ENCODE measurements at regions not wholly inside any gene's neighbourhood (a gene's known extent, or its start where the extent isn't known, plus 50 kb on each side); places are given as distances from the start of the nearest gene placed in this dataset.

DNA sequence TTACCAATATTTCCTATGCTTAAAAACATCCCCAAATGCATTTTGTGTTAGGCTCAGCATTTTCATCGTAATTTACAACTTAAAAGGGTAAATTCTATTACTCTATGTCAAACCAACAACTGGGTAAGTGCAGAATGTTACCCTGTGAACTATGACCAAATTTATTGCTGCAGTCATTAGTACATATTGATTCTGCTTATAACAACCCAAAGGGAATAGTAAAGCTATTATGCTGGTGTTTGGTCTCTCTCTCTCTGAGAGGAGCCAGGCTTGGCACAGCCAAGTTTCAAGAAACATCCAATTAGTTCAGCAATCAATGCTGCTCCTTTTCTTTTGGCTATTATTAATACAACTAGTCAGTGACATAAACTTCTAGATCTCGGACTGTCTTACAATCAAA, 747.7 kb downstream of the CENPC start:
- no peak overlapping the region for H3K4me3 ChIP-seq
- ATAC-seq = no peak
- TF ChIP-seq, protein P1, sequence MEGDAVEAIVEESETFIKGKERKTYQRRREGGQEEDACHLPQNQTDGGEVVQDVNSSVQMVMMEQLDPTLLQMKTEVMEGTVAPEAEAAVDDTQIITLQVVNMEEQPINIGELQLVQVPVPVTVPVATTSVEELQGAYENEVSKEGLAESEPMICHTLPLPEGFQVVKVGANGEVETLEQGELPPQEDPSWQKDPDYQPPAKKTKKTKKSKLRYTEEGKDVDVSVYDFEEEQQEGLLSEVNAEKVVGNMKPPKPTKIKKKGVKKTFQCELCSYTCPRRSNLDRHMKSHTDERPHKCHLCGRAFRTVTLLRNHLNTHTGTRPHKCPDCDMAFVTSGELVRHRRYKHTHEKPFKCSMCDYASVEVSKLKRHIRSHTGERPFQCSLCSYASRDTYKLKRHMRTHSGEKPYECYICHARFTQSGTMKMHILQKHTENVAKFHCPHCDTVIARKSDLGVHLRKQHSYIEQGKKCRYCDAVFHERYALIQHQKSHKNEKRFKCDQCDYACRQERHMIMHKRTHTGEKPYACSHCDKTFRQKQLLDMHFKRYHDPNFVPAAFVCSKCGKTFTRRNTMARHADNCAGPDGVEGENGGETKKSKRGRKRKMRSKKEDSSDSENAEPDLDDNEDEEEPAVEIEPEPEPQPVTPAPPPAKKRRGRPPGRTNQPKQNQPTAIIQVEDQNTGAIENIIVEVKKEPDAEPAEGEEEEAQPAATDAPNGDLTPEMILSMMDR (IDR thresholded peaks at IDR 0.05) = no peak
- 78 to 83% methylated on average over 2 of the region's 2 CpGs for WGBS, 2 donors
- H3K27ac ChIP-seq = no peak overlapping the region
- H3K9me3 ChIP-seq = no peaks in the 10 kb centered on the region
- H3K36me3 ChIP-seq = no peaks in the 10 kb centered on the region
- no peaks in the 10 kb centered on the region for H3K4me1 ChIP-seq
- DNase-seq = no peak
- intact Hi-C loops (cut with DNase I) = no loop called here
- no peaks in the 10 kb centered on the region for H3K27me3 ChIP-seq

GRCh38 chr4:66795724-66796123, 749.6 kb downstream of the CENPC start:
- Histone ChIP-seq H3K27me3 (no peaks in the 10 kb centered on the region), H3K9me3 (no peaks in the 10 kb centered on the region), H3K27ac (no peak overlapping the region), H3K4me3 (no peak overlapping the region), H3K4me1 (no peaks in the 10 kb centered on the region), H3K36me3 (no peaks in the 10 kb centered on the region)
- no peak for DNase-seq
- ATAC-seq = no peak
- intact Hi-C loops (cut with DNase I) = no loop called here
- WGBS, 2 donors = 89 to 94% methylated on average over 3 of the region's 3 CpGs
- TF ChIP-seq, protein P1 (IDR thresholded peaks at IDR 0.05) = no peak

DNA sequence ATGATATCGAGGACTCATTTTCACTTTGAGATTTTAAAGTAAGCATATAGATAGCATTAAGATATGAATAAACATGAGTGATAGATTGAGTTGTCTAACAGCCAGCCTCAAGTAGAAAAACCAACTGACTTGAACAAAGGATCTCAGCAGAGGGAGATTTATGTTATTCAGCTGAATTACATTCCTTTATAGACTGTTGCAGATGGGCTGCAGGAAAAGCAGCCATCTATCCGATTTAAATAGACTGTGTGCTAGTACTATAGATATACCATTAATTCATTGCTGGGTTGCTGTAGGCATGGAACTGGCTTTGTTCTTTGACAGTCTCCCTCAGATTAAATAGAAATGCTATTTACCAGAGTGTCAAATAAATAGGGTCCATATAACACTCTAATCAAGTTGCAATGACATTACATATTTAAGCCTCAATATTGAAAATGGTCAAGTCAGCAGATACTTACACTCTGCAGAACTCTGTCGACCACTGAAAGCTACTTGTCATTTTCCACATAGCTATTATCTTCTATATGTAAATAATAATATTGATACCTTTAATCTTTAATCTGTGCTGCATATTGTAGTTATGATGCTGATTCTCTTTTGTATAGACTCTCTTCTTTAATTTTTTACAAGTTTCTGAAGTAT, 750.8 kb downstream of the CENPC start:
- Histone ChIP-seq H3K27me3 (no peaks in the 10 kb centered on the region), H3K9me3 (no peaks in the 10 kb centered on the region), H3K4me3 (no peak overlapping the region), H3K4me1 (no peaks in the 10 kb centered on the region), H3K27ac (no peak overlapping the region), H3K36me3 (no peaks in the 10 kb centered on the region)
- WGBS, 2 donors = 77 to 85% methylated on average over 3 of the region's 3 CpGs
- intact Hi-C loops (cut with DNase I) = no loop called here
- ATAC-seq (no peak), DNase-seq (no peak)
- TF ChIP-seq, protein P1 (IDR thresholded peaks at IDR 0.05) = no peak

GRCh38 chr4:66791686-66792085, 753.6 kb downstream of the CENPC start:
- Histone ChIP-seq H3K4me3 (no peak overlapping the region), H3K27ac (no peak overlapping the region), H3K36me3 (no peaks in the 10 kb centered on the region), H3K27me3 (no peaks in the 10 kb centered on the region), H3K9me3 (no peaks in the 10 kb centered on the region), H3K4me1 (no peaks in the 10 kb centered on the region)
- TF ChIP-seq, protein P1 (IDR thresholded peaks at IDR 0.05) = no peak
- intact Hi-C loops (cut with DNase I) = no loop called here
- no peak for DNase-seq
- 76 to 80% methylated on average over 2 of the region's 2 CpGs for WGBS, 2 donors
- ATAC-seq = no peak

Data from heart right ventricle (tissue), 16 donors.